H9 (cell line): ENCODE measurements at regions not wholly inside any gene's neighbourhood (a gene's known extent, or its start where the extent isn't known, plus 50 kb on each side); places are given as distances from the start of the nearest gene placed in this dataset.

Experiments used
- DNase-seq: peaks from one replicate; pipeline ENCODE4 v3.0.0-alpha.2; 2017
- H2AFZ ChIP-seq: one replicate; pipeline ENCODE4 v1.6.1; 2013; ENCODE audit warnings: mild to moderate bottlenecking, low read length, control low read depth, moderate library complexity
- H2AK5ac ChIP-seq: 2 replicates; pipeline ENCODE4 v1.6.1; 2013; ENCODE audit warnings: low read length, control low read depth, mixed read lengths; ENCODE audit not compliant: insufficient read length
- H2BK120ac ChIP-seq: one replicate; pipeline ENCODE4 v1.6.1; 2013; ENCODE audit warnings: low read depth, mild to moderate bottlenecking, low read length, control low read depth, inconsistent platforms; ENCODE audit not compliant: poor library complexity, severe bottlenecking
- H2BK12ac ChIP-seq: 2 replicates; pipeline ENCODE4 v1.6.1; 2013; ENCODE audit warnings: low read length, control low read depth, mixed read lengths, low read depth; ENCODE audit not compliant: insufficient read length
- H2BK15ac ChIP-seq: 2 replicates; pipeline ENCODE4 v1.6.1; 2013; ENCODE audit warnings: low read depth, low read length, control low read depth
- H2BK20ac ChIP-seq: one replicate; pipeline ENCODE4 v1.6.1; 2013; ENCODE audit warnings: low read depth, mild to moderate bottlenecking, low read length, control low read depth, inconsistent platforms; ENCODE audit not compliant: poor library complexity, severe bottlenecking
- H2BK5ac ChIP-seq: 2 replicates; pipeline ENCODE4 v1.6.1; 2013; ENCODE audit warnings: low read length, control low read depth, mixed read lengths; ENCODE audit not compliant: insufficient read length
- H3K14ac ChIP-seq: 2 replicates; pipeline ENCODE4 v1.6.1; 2013; ENCODE audit warnings: low read length, control low read depth; ENCODE audit not compliant: insufficient read depth
- H3K18ac ChIP-seq: 2 replicates; pipeline ENCODE4 v1.6.1; 2013; ENCODE audit warnings: low read depth, mild to moderate bottlenecking, mixed read lengths, low read length, control low read depth; ENCODE audit not compliant: insufficient read length
- H3K23ac ChIP-seq: 2 replicates; pipeline ENCODE4 v1.6.1; 2013; ENCODE audit warnings: low read length, control low read depth, mixed read lengths, low read depth; ENCODE audit not compliant: insufficient read length
- H3K23me2 ChIP-seq: 2 replicates; pipeline ENCODE4 v1.6.1; 2013; ENCODE audit warnings: low read depth, mild to moderate bottlenecking, mixed read lengths, low read length, control low read depth; ENCODE audit not compliant: insufficient read length, poor library complexity, severe bottlenecking
- H3K27ac ChIP-seq: 2 replicates; pipeline ENCODE4 v1.5.1; 2013; ENCODE audit warnings: low read length, control low read depth, mixed read lengths, low read depth; ENCODE audit not compliant: insufficient read length
- H3K27me3 ChIP-seq: 2 replicates; pipeline ENCODE4 v1.6.1; 2013; ENCODE audit warnings: low read length, control low read depth, inconsistent platforms; ENCODE audit not compliant: insufficient read depth
- H3K4ac ChIP-seq: 2 replicates; pipeline ENCODE4 v1.6.1; 2013; ENCODE audit warnings: low read depth, mild to moderate bottlenecking, control low read depth, inconsistent platforms, low read length, moderate library complexity
- H3K4me1 ChIP-seq: 2 replicates; pipeline ENCODE4 v1.6.1; 2013; ENCODE audit warnings: low read length, control low read depth, inconsistent platforms; ENCODE audit not compliant: insufficient read depth
- H3K4me2 ChIP-seq: 2 replicates; pipeline ENCODE4 v1.6.1; 2013; ENCODE audit warnings: low read length, control low read depth, mixed read lengths; ENCODE audit not compliant: insufficient read length, insufficient read depth
- H3K56ac ChIP-seq: 2 replicates; pipeline ENCODE4 v1.6.1; 2013; ENCODE audit warnings: low read depth, mild to moderate bottlenecking, mixed read lengths, low read length, control low read depth; ENCODE audit not compliant: insufficient read length
- H3K79me1 ChIP-seq: 2 replicates; pipeline ENCODE4 v1.6.1; 2013; ENCODE audit warnings: low read depth, mild to moderate bottlenecking, moderate library complexity, low read length, control low read depth, inconsistent platforms; ENCODE audit not compliant: insufficient read depth, poor library complexity, severe bottlenecking
- H3K79me2 ChIP-seq: 2 replicates; pipeline ENCODE4 v1.6.1; 2013; ENCODE audit warnings: low read length, control low read depth, inconsistent platforms; ENCODE audit not compliant: insufficient read depth
- H3K9ac ChIP-seq: 2 replicates; pipeline ENCODE4 v1.6.1; 2013; ENCODE audit warnings: low read length, control low read depth, mixed read lengths; ENCODE audit not compliant: insufficient read length; ENCODE audit errors: extremely low read depth
- H3K9me3 ChIP-seq: one replicate; pipeline ENCODE4 v1.6.1; 2013; ENCODE audit warnings: low read depth, low read length, inconsistent platforms; ENCODE audit not compliant: control insufficient read depth
- H3T11ph ChIP-seq: one replicate; pipeline ENCODE4 v1.6.1; 2013; ENCODE audit warnings: mild to moderate bottlenecking, low read length, control low read depth, inconsistent platforms
- H4K20me1 ChIP-seq: one replicate; pipeline ENCODE4 v1.6.1; 2013; ENCODE audit not compliant: control insufficient read depth, insufficient read length, insufficient read depth
- H4K5ac ChIP-seq: 2 replicates; pipeline ENCODE4 v1.6.1; 2013; ENCODE audit warnings: low read depth, mild to moderate bottlenecking, mixed read lengths, low read length, control low read depth; ENCODE audit not compliant: insufficient read length
- H4K8ac ChIP-seq: replicated peaks from 2 replicates; pipeline ENCODE4 v1.6.1; 2013; ENCODE audit warnings: low read length, control low read depth, mixed read lengths, low read depth; ENCODE audit not compliant: insufficient read length
- H4K91ac ChIP-seq: 2 replicates; pipeline ENCODE4 v1.6.1; 2013; ENCODE audit warnings: low read depth, mild to moderate bottlenecking, moderate library complexity, mixed read lengths, low read length, control low read depth; ENCODE audit not compliant: insufficient read length
- H3K27ac Mint-ChIP-seq, 3 experiments: 2 replicates in 2 of 3; 3 replicates in 1 of 3; pipeline ENCODE4 v1.8.0; 2020 to 2021; ENCODE audit warnings: mixed read lengths in 3 of 3, mild to moderate bottlenecking in 1 of 3, moderate library complexity in 1 of 3
- H3K27me3 Mint-ChIP-seq: 2 replicates; pipeline ENCODE4 v1.8.0; 2021; ENCODE audit warnings: low read depth, mild to moderate bottlenecking, moderate library complexity, mixed read lengths
- H3K36me3 Mint-ChIP-seq, 3 experiments: 2 replicates in 2 of 3; 3 replicates in 1 of 3; pipeline ENCODE4 v1.8.0; 2020 to 2021; ENCODE audit warnings: low read depth in 3 of 3, mixed read lengths in 3 of 3; ENCODE audit not compliant: insufficient read depth in 1 of 3
- H3K4me1 Mint-ChIP-seq, 2 experiments: 2 replicates each; pipeline ENCODE4 v1.8.0; 2020; ENCODE audit warnings: mixed read lengths in 2 of 2
- H3K4me3 Mint-ChIP-seq, 2 experiments: 2 replicates in 1 of 2; 3 replicates in 1 of 2; pipeline ENCODE4 v1.8.0; 2020 to 2021; ENCODE audit warnings: mild to moderate bottlenecking in 2 of 2, mixed read lengths in 2 of 2, moderate library complexity in 1 of 2
- H3K9me3 Mint-ChIP-seq, 2 experiments: 2 replicates in 1 of 2; 3 replicates in 1 of 2; pipeline ENCODE4 v1.8.0; 2020; ENCODE audit warnings: mild to moderate bottlenecking in 2 of 2, mixed read lengths in 2 of 2, moderate library complexity in 1 of 2
- CTCF ChIP-seq: fragments of 200-600 bp; sonication (generic); conservative IDR thresholded peaks from 3 replicates; pipeline ENCODE4 v1.8.0; 2021; ENCODE audit warnings: antibody characterized with exemption, mild to moderate bottlenecking
- WGBS: extraction: QIAGEN DNeasy Blood & Tissue Kit; methylation state at CpG from one replicate; pipeline ENCODE4 v1.1.7; 2013; ENCODE audit warnings: missing lambda C conversion rate, low lambda C conversion rate, mixed read lengths; ENCODE audit not compliant: insufficient read length; ENCODE audit errors: extremely low coverage; 5-methylcytosine and 5-hydroxymethylcytosine counted together

GRCh38 chr4:124768596-124769365 is 56.2 kb upstream of the ANKRD50 start:
- Histone ChIP-seq H3K4me2 (no peak overlapping the region), H3K79me1 (no peaks in the 10 kb centered on the region), H4K8ac (no peak overlapping the region), H3K18ac (no peak overlapping the region), H4K91ac (no peak overlapping the region), H2BK20ac (no peak overlapping the region), H3K23me2 (no peaks in the 10 kb centered on the region), H3K27ac (no peak overlapping the region), H2BK120ac (no peak overlapping the region), H2BK5ac (no peak overlapping the region), H3T11ph (no peak overlapping the region), H4K5ac (no peak overlapping the region), H3K79me2 (no peaks in the 10 kb centered on the region), H4K20me1 (no peaks in the 10 kb centered on the region), H3K9ac (no peak overlapping the region), H3K4me1 (no peaks in the 10 kb centered on the region), H3K27me3 (no peaks in the 10 kb centered on the region), H3K14ac (no peak overlapping the region), H2BK15ac (no peak overlapping the region), H3K9me3 (no peaks in the 10 kb centered on the region), H3K56ac (no peak overlapping the region), H3K4ac (no peak overlapping the region), H2AFZ (no peak overlapping the region), H2AK5ac (no peak overlapping the region), H3K23ac (no peak overlapping the region), H2BK12ac (no peak overlapping the region)
- H3K4me3 Mint-ChIP-seq, result no peak overlapping the region
- no peaks in the 10 kb centered on the region for H3K4me1 Mint-ChIP-seq
- H3K9me3 Mint-ChIP-seq, result peaks cover 6 to 9% of the 10 kb centered on the region in 2 experiments; a peak in 3 of 5 replicates
- peaks cover under 1 to 17% (median 2%) of the 10 kb centered on the region in 3 experiments; a peak in 3 of 7 replicates for H3K36me3 Mint-ChIP-seq
- no peaks in the 10 kb centered on the region for H3K27me3 Mint-ChIP-seq
- no peak overlapping the region for H3K27ac Mint-ChIP-seq
- no peak for DNase-seq
- WGBS, result no CpG with 5 or more reads among the region's 2 CpGs
- TF ChIP-seq CTCF, result no peak
